CD8-positive, alpha-beta memory T cell (primary cell): ENCODE measurements at regions not wholly inside any gene's neighbourhood (a gene's known extent, or its start where the extent isn't known, plus 50 kb on each side); places are given as distances from the start of the nearest gene placed in this dataset.

Experiments
- CTCF ChIA-PET: fragments of 350-600 bp; sonication (Branson Sonifier 250); formaldehyde crosslinking; loops from one replicate; lab custom pipeline; 2021; ENCODE audit warnings: antibody characterized with exemption; lab: Charles Lee
- POLR2A ChIA-PET: fragments of 350-600 bp; sonication (Branson Sonifier 250); formaldehyde crosslinking; loops from one replicate; lab custom pipeline; 2021; ENCODE audit warnings: antibody characterized with exemption; lab: Charles Lee
- DNase-seq, 5 donors: peaks; one replicate each; pipeline versions ENCODE4 v3.0.0 to v3.0.0-alpha.2; 2020 to 2022; ENCODE audit warnings: mixed read lengths in 1 of 5
- H3K27ac ChIP-seq: one replicate; pipeline ENCODE4 v1.7.0; 2013; ENCODE audit warnings: low read depth, mild to moderate bottlenecking, low read length, moderate library complexity
- H3K27me3 ChIP-seq: 2 replicates; pipeline ENCODE4 v1.7.0; 2013; ENCODE audit warnings: low read length, mild to moderate bottlenecking; ENCODE audit not compliant: insufficient read depth, poor library complexity, severe bottlenecking
- H3K36me3 ChIP-seq: 2 replicates; pipeline ENCODE4 v1.7.0; 2013; ENCODE audit warnings: mild to moderate bottlenecking, low read length, moderate library complexity; ENCODE audit not compliant: insufficient read depth
- H3K4me1 ChIP-seq: 2 replicates; pipeline ENCODE4 v1.7.0; 2013; ENCODE audit warnings: mild to moderate bottlenecking, low read length, moderate library complexity; ENCODE audit not compliant: insufficient read depth
- H3K4me3 ChIP-seq: 2 replicates; pipeline ENCODE4 v1.7.0; 2013; ENCODE audit warnings: mild to moderate bottlenecking, low read length
- H3K9me3 ChIP-seq: 2 replicates; pipeline ENCODE4 v1.7.0; 2013; ENCODE audit warnings: mild to moderate bottlenecking, low read length
- H3K27ac Mint-ChIP-seq, 8 donors: one replicate each; pipeline ENCODE4 v1.8.0; 2020 to 2021; ENCODE audit warnings: mixed read lengths in 8 of 8, mild to moderate bottlenecking in 6 of 8, inconsistent platforms in 3 of 8, moderate library complexity in 3 of 8
- H3K27me3 Mint-ChIP-seq, 2 donors: one replicate each; pipeline ENCODE4 v1.8.0; 2020 to 2021; ENCODE audit warnings: mixed read lengths in 2 of 2, mild to moderate bottlenecking in 1 of 2, moderate library complexity in 1 of 2
- H3K36me3 Mint-ChIP-seq, 3 donors: one replicate each; pipeline ENCODE4 v1.8.0; 2020 to 2021; ENCODE audit warnings: mixed read lengths in 3 of 3, inconsistent platforms in 1 of 3, mild to moderate bottlenecking in 1 of 3
- H3K4me1 Mint-ChIP-seq, 3 donors: one replicate each; pipeline ENCODE4 v1.8.0; 2020 to 2021; ENCODE audit warnings: mixed read lengths in 3 of 3, inconsistent platforms in 1 of 3, mild to moderate bottlenecking in 1 of 3
- H3K4me3 Mint-ChIP-seq, 7 donors: one replicate each; pipeline ENCODE4 v1.8.0; 2020 to 2021; ENCODE audit warnings: mixed read lengths in 7 of 7, mild to moderate bottlenecking in 6 of 7, moderate library complexity in 4 of 7, inconsistent platforms in 2 of 7
- H3K9me3 Mint-ChIP-seq, 5 donors: one replicate each; pipeline ENCODE4 v1.8.0; 2020 to 2022; ENCODE audit warnings: mixed read lengths in 5 of 5, mild to moderate bottlenecking in 3 of 5, moderate library complexity in 2 of 5, inconsistent platforms in 1 of 5

DNA sequence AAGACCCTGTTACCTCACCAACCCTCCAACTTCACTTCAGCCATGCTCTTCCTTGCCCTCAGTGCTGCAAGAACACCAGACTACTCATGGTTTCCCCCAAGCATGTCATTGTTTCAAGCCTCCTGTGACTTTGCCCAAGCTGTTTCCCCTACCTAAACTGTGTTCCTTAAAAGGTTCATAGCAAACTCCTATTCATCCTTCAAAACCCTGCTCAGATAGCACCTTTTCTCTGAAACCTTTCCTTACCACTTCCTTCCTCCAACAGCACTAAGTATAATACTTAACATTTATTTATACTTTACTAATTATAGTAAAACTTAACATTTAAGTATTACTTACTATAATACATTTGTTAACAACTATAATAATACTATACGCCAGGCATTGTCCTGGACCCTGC is 136.2 kb downstream of the CCT6B start:
- no peak overlapping the region for H3K27ac Mint-ChIP-seq
- Histone ChIP-seq H3K4me3 (no peak overlapping the region), H3K27ac (no peak overlapping the region), H3K9me3 (no peaks in the 10 kb centered on the region), H3K36me3 (no peaks in the 10 kb centered on the region), H3K4me1 (no peaks in the 10 kb centered on the region), H3K27me3 (no peaks in the 10 kb centered on the region)
- ChIA-PET CTCF (no interaction called here), POLR2A (no interaction called here)
- H3K36me3 Mint-ChIP-seq: no peaks in the 10 kb centered on the region
- H3K27me3 Mint-ChIP-seq: peaks cover 13 to 44% of the 10 kb centered on the region in 2 donors
- no peak for DNase-seq
- no peak overlapping the region for H3K4me3 Mint-ChIP-seq
- H3K9me3 Mint-ChIP-seq: no peaks in the 10 kb centered on the region
- no peaks in the 10 kb centered on the region for H3K4me1 Mint-ChIP-seq

GRCh38 chr17:34823023-34823422 is 138.2 kb downstream of the CCT6B start:
- POLR2A ChIA-PET: no interaction called here

GRCh38 chr17:34822007-34822739 is 139.1 kb downstream of the CCT6B start:
- no peak overlapping the region for H3K27ac Mint-ChIP-seq
- no peaks in the 10 kb centered on the region for H3K9me3 Mint-ChIP-seq

More at GRCh38 chr17:34823023-34823422, 138.2 kb downstream of the CCT6B start:
- H3K4me3 ChIP-seq: no peak overlapping the region
- no peaks in the 10 kb centered on the region for H3K27me3 ChIP-seq
- no peak overlapping the region for H3K27ac Mint-ChIP-seq
- no peak overlapping the region for H3K4me3 Mint-ChIP-seq
- peaks cover 14 to 39% of the 10 kb centered on the region in 2 donors for H3K27me3 Mint-ChIP-seq
- no peaks in the 10 kb centered on the region for H3K4me1 Mint-ChIP-seq
- no peak for DNase-seq
- H3K9me3 ChIP-seq: no peaks in the 10 kb centered on the region
- H3K36me3 ChIP-seq: no peaks in the 10 kb centered on the region
- H3K4me1 ChIP-seq: no peaks in the 10 kb centered on the region
- H3K27ac ChIP-seq: no peak overlapping the region
- no peaks in the 10 kb centered on the region for H3K36me3 Mint-ChIP-seq
- CTCF ChIA-PET: interaction anchor here (0.9 kb wide), 1 partner anchor 16 kb away, joined by 3 read pairs; no protein-coding TSS in a partner anchor
- no peaks in the 10 kb centered on the region for H3K9me3 Mint-ChIP-seq

DNA sequence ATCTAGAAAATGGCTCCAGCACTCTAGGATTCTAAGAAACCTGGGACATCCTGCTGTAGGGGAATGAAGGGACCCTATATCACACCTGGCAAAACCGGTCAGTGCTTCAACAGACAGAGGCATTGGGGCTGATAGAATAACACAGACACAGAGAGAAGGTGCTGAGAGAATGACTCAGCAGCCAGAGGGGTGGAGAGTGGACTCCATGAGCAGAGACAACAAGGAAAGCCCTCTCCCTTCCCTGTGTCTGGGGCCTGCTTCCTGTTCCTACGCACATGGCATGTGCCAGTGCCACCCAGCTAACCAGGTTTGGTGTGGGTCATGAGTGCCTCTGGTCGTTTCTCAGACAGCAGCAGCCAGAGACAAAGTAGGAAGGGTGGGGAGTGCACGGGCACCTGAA is 140.3 kb downstream of the CCT6B start:
- Histone ChIP-seq H3K9me3 (no peaks in the 10 kb centered on the region), H3K4me1 (no peaks in the 10 kb centered on the region), H3K36me3 (no peaks in the 10 kb centered on the region), H3K27ac (no peak overlapping the region), H3K4me3 (no peak overlapping the region), H3K27me3 (no peaks in the 10 kb centered on the region)
- ChIA-PET CTCF (no interaction called here), POLR2A (no interaction called here)
- Mint-ChIP-seq H3K4me1 (no peaks in the 10 kb centered on the region), H3K36me3 (no peaks in the 10 kb centered on the region), H3K27ac (no peak overlapping the region), H3K4me3 (no peak overlapping the region), H3K9me3 (no peaks in the 10 kb centered on the region), H3K27me3 (peaks cover 13 to 26% of the 10 kb centered on the region in 2 donors)
- DNase-seq: no peak

More at GRCh38 chr17:34822007-34822739, 139.1 kb downstream of the CCT6B start:
- Mint-ChIP-seq H3K27me3 (peaks cover 16 to 32% of the 10 kb centered on the region in 2 donors), H3K36me3 (no peaks in the 10 kb centered on the region), H3K4me1 (no peaks in the 10 kb centered on the region), H3K4me3 (no peak overlapping the region)
- Histone ChIP-seq H3K27ac (no peak overlapping the region), H3K36me3 (no peaks in the 10 kb centered on the region), H3K27me3 (no peaks in the 10 kb centered on the region), H3K4me3 (no peak overlapping the region), H3K4me1 (no peaks in the 10 kb centered on the region), H3K9me3 (no peaks in the 10 kb centered on the region)
- no peak for DNase-seq
- POLR2A ChIA-PET: no interaction called here
- CTCF ChIA-PET: no interaction called here

DNA sequence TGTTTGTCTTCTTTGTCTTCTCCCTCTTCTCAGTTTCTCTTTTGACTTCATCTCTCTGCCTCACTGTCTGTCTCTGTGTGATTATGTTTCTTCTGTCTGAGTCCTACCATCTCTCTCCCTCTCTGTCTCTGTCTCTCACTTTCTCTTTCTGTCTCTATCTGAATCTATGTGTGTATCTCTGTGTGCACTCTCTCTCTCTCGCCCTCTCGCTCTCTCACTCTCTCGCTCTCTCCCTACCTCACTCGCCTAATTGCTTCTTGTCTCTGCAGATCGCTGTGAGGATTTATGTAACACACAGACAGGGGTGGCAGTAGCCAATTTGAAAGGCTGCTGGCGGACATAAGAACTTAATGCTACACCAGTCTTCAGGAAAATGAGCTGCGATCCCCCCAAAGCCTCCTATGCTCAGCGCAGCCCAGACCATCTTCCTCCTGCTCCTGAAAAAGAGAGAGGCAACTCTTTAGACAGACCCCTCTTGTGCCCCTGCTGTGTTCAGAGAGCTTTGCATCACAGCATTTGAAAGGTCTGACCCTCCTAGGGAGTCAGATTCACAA is 140.9 kb downstream of the CCT6B start:
- Mint-ChIP-seq H3K9me3 (no peaks in the 10 kb centered on the region), H3K36me3 (no peaks in the 10 kb centered on the region), H3K4me3 (no peak overlapping the region), H3K27ac (peak overlapping the region in 1 of 8 donors; percentile 20), H3K4me1 (no peaks in the 10 kb centered on the region), H3K27me3 (peaks cover 13 to 31% of the 10 kb centered on the region in 2 donors)
- Histone ChIP-seq H3K4me1 (no peaks in the 10 kb centered on the region), H3K4me3 (no peak overlapping the region), H3K27me3 (no peaks in the 10 kb centered on the region), H3K36me3 (no peaks in the 10 kb centered on the region), H3K27ac (no peak overlapping the region), H3K9me3 (no peaks in the 10 kb centered on the region)
- CTCF ChIA-PET: no interaction called here
- DNase-seq: no peak
- POLR2A ChIA-PET: no interaction called here

GRCh38 chr17:34817252-34818035 is 143.8 kb downstream of the CCT6B start:
- Mint-ChIP-seq H3K36me3 (no peaks in the 10 kb centered on the region), H3K9me3 (no peaks in the 10 kb centered on the region), H3K4me3 (no peak overlapping the region), H3K27me3 (peaks cover 10 to 16% of the 10 kb centered on the region in 2 donors), H3K27ac (no peak overlapping the region), H3K4me1 (no peaks in the 10 kb centered on the region)
- H3K27me3 ChIP-seq: no peaks in the 10 kb centered on the region
- CTCF ChIA-PET: no interaction called here
- H3K9me3 ChIP-seq: no peaks in the 10 kb centered on the region
- H3K4me3 ChIP-seq: no peak overlapping the region
- no peaks in the 10 kb centered on the region for H3K4me1 ChIP-seq
- no peak overlapping the region for H3K27ac ChIP-seq
- POLR2A ChIA-PET: no interaction called here
- no peak for DNase-seq
- no peaks in the 10 kb centered on the region for H3K36me3 ChIP-seq

GRCh38 chr17:34816848-34817247 is 144.4 kb downstream of the CCT6B start:
- Histone ChIP-seq H3K27ac (no peak overlapping the region), H3K36me3 (no peaks in the 10 kb centered on the region), H3K4me1 (no peaks in the 10 kb centered on the region), H3K27me3 (no peaks in the 10 kb centered on the region), H3K4me3 (no peak overlapping the region), H3K9me3 (no peaks in the 10 kb centered on the region)
- Mint-ChIP-seq H3K4me3 (no peak overlapping the region), H3K27me3 (peaks cover 13 to 16% of the 10 kb centered on the region in 2 donors), H3K36me3 (no peaks in the 10 kb centered on the region), H3K4me1 (no peaks in the 10 kb centered on the region), H3K27ac (no peak overlapping the region), H3K9me3 (no peaks in the 10 kb centered on the region)
- DNase-seq: no peak
- ChIA-PET POLR2A (no interaction called here), CTCF (no interaction called here)

GRCh38 chr17:34813290-34813689 is 148.0 kb downstream of the CCT6B start:
- H3K4me1 Mint-ChIP-seq: no peaks in the 10 kb centered on the region
- H3K4me3 Mint-ChIP-seq: no peak overlapping the region
- Histone ChIP-seq H3K4me1 (no peaks in the 10 kb centered on the region), H3K4me3 (no peak overlapping the region), H3K36me3 (no peaks in the 10 kb centered on the region), H3K9me3 (no peaks in the 10 kb centered on the region), H3K27ac (no peak overlapping the region), H3K27me3 (no peaks in the 10 kb centered on the region)
- H3K36me3 Mint-ChIP-seq: no peaks in the 10 kb centered on the region
- ChIA-PET POLR2A (no interaction called here), CTCF (no interaction called here)
- H3K9me3 Mint-ChIP-seq: no peaks in the 10 kb centered on the region
- no peak for DNase-seq
- H3K27ac Mint-ChIP-seq: no peak overlapping the region
- peaks cover 15 to 22% of the 10 kb centered on the region in 2 donors for H3K27me3 Mint-ChIP-seq
